HL-60 (cell line): ENCODE measurements at regions not wholly inside any gene's neighbourhood (a gene's known extent, or its start where the extent isn't known, plus 50 kb on each side); places are given as distances from the start of the nearest gene placed in this dataset.

Experiments used
- DNase-seq, 2 experiments: peaks; one replicate each; pipeline ENCODE4 v3.0.0-alpha.2; 2010 to 2020; ENCODE audit warnings: low read depth in 1 of 2, low spot score in 1 of 2
- H3K27ac ChIP-seq: fragments of 250-450 bp; sonication (Bioruptor Pico); replicated peaks from 2 replicates; pipeline ENCODE4 v1.5.1; 2020; ENCODE audit warnings: mild to moderate bottlenecking, moderate library complexity
- H3K27me3 ChIP-seq: fragments of 250-450 bp; sonication (Bioruptor Pico); 2 replicates; pipeline ENCODE4 v1.5.1; 2021; ENCODE audit warnings: mild to moderate bottlenecking, moderate library complexity; ENCODE audit not compliant: insufficient read depth, poor library complexity, severe bottlenecking
- H3K4me3 ChIP-seq: replicated peaks from 2 replicates; pipeline ENCODE4 v1.5.1; 2011; ENCODE audit warnings: mild to moderate bottlenecking, control low read depth, low read length; ENCODE audit not compliant: insufficient read depth
- GABPA ChIP-seq: IDR thresholded peaks from 2 replicates; pipeline ENCODE4 v1.6.1; 2012; ENCODE audit warnings: low read depth
- POLR2AphosphoS5 ChIP-seq: IDR thresholded peaks from 2 replicates; pipeline ENCODE4 v1.6.1; 2012; ENCODE audit warnings: low read depth
- SPI1 ChIP-seq: IDR thresholded peaks from 2 replicates; pipeline ENCODE4 v1.6.1; 2012; ENCODE audit warnings: low read depth, mild to moderate bottlenecking, borderline replicate concordance
- TF ChIP-seq, protein P1 (sequence below): IDR thresholded peaks from one replicate; pipeline ENCODE4 v1.5.1; 2011; ENCODE audit warnings: low read length, control low read depth, inconsistent platforms; ENCODE audit not compliant: insufficient read depth
- TF ChIP-seq, protein P2 (sequence below): IDR thresholded peaks from 2 replicates; pipeline ENCODE4 v1.6.1; 2012; ENCODE audit warnings: low read depth; ENCODE audit not compliant: insufficient replicate concordance

DNA sequence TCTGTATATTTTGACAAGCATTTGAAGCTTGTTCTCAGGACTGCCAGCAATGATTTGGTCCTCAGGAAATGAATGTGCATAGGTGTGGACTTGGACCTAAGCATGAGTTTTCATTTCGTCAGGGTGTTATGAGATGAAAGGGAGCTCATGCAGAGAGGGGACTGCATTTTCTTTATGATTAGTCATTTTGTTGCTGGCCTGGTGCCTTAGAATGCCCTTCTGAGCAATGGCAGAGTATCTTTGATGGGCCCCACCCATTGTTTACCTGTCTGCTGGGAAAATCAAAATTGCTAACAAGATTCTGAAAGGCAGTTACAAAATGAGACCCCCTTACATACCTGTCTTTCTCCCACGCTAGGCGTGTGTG, 51.5 kb upstream of the MTHFD1L start:
- H3K27ac ChIP-seq: no peak overlapping the region
- TF ChIP-seq GABPA: no peak
- TF ChIP-seq, protein P1, sequence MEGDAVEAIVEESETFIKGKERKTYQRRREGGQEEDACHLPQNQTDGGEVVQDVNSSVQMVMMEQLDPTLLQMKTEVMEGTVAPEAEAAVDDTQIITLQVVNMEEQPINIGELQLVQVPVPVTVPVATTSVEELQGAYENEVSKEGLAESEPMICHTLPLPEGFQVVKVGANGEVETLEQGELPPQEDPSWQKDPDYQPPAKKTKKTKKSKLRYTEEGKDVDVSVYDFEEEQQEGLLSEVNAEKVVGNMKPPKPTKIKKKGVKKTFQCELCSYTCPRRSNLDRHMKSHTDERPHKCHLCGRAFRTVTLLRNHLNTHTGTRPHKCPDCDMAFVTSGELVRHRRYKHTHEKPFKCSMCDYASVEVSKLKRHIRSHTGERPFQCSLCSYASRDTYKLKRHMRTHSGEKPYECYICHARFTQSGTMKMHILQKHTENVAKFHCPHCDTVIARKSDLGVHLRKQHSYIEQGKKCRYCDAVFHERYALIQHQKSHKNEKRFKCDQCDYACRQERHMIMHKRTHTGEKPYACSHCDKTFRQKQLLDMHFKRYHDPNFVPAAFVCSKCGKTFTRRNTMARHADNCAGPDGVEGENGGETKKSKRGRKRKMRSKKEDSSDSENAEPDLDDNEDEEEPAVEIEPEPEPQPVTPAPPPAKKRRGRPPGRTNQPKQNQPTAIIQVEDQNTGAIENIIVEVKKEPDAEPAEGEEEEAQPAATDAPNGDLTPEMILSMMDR: no peak
- TF ChIP-seq POLR2AphosphoS5: no peak
- TF ChIP-seq, protein P2, sequence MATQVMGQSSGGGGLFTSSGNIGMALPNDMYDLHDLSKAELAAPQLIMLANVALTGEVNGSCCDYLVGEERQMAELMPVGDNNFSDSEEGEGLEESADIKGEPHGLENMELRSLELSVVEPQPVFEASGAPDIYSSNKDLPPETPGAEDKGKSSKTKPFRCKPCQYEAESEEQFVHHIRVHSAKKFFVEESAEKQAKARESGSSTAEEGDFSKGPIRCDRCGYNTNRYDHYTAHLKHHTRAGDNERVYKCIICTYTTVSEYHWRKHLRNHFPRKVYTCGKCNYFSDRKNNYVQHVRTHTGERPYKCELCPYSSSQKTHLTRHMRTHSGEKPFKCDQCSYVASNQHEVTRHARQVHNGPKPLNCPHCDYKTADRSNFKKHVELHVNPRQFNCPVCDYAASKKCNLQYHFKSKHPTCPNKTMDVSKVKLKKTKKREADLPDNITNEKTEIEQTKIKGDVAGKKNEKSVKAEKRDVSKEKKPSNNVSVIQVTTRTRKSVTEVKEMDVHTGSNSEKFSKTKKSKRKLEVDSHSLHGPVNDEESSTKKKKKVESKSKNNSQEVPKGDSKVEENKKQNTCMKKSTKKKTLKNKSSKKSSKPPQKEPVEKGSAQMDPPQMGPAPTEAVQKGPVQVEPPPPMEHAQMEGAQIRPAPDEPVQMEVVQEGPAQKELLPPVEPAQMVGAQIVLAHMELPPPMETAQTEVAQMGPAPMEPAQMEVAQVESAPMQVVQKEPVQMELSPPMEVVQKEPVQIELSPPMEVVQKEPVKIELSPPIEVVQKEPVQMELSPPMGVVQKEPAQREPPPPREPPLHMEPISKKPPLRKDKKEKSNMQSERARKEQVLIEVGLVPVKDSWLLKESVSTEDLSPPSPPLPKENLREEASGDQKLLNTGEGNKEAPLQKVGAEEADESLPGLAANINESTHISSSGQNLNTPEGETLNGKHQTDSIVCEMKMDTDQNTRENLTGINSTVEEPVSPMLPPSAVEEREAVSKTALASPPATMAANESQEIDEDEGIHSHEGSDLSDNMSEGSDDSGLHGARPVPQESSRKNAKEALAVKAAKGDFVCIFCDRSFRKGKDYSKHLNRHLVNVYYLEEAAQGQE: no peak
- TF ChIP-seq SPI1: no peak
- no peak overlapping the region for H3K4me3 ChIP-seq
- peaks cover 6% of the 10 kb centered on the region for H3K27me3 ChIP-seq
- DNase-seq: no peak
